ENCODE measurements at regions not wholly inside any gene's neighbourhood (a gene's known extent, or its start where the extent isn't known, plus 50 kb on each side); places are given as distances from the start of the nearest gene placed in this dataset.

GRCh38 chr14:55841625-55842024, 261.6 kb downstream of the KTN1 start:
- TF ChIP-seq CTCF (IDR thresholded peaks at IDR 0.05) (no peak), POLR2A (IDR thresholded peaks at IDR 0.05) (no peak)
- H3K4me3 ChIP-seq, result no peak overlapping the region
- no peak for DNase-seq
- H3K4me1 ChIP-seq, result peaks cover 0 to 3% (median 0%) of the 10 kb centered on the region in 12 donors
- intact Hi-C loops (cut with DNase I), result no loop called here
- no peaks in the 10 kb centered on the region for H3K36me3 ChIP-seq
- peaks cover 0 to 16% (median 0%) of the 10 kb centered on the region in 12 donors for H3K9me3 ChIP-seq
- H3K27ac ChIP-seq, result no peak overlapping the region
- H3K27me3 ChIP-seq, result no peaks in the 10 kb centered on the region
- 75 to 89% (median 81%) methylated on average over 6 of the region's 6 CpGs for WGBS, 4 donors
- no peak for ATAC-seq

- whole genome bisulfite sequencing, 4 donors, result 57 to 75% (median 66%) methylated on average over 8 of the region's 8 CpGs
- peaks cover 0 to 16% (median 0%) of the 10 kb centered on the region in 12 donors for H3K9me3 ChIP-seq
- H3K4me1 ChIP-seq, result peaks cover 0 to 12% (median 0%) of the 10 kb centered on the region in 12 donors
- no peak for ATAC-seq
- no peaks in the 10 kb centered on the region for H3K36me3 ChIP-seq
- TF ChIP-seq POLR2A (IDR thresholded peaks at IDR 0.05) (no peak), CTCF (IDR thresholded peaks at IDR 0.05) (peak in 7 of 12 donors; percentile 15 to 39 (median 25))
- H3K27ac ChIP-seq, result no peak overlapping the region
- H3K27me3 ChIP-seq, result no peaks in the 10 kb centered on the region
- DNase-seq, result no peak
- H3K4me3 ChIP-seq, result no peak overlapping the region
- intact Hi-C loops (cut with DNase I), result no loop called here
Measured at GRCh38 chr14:55843718-55844403, 263.9 kb downstream of the KTN1 start.

- Histone ChIP-seq H3K9me3 (peaks cover 0 to 16% (median 0%) of the 10 kb centered on the region in 12 donors), H3K27ac (peak overlapping the region in 4 of 12 donors; percentile 31 to 55 (median 48)), H3K4me3 (no peak overlapping the region), H3K4me1 (peaks cover 0 to 17% (median 5%) of the 10 kb centered on the region in 12 donors), H3K27me3 (no peaks in the 10 kb centered on the region), H3K36me3 (no peaks in the 10 kb centered on the region)
- ATAC-seq (peak in 3 of 4 donors; percentile 8 to 46 (median 37)), DNase-seq (no peak)
- WGBS, 4 donors, result 64 to 74% (median 71%) methylated on average over 9 of the region's 9 CpGs
- TF ChIP-seq CTCF (IDR thresholded peaks at IDR 0.05) (no peak), POLR2A (IDR thresholded peaks at IDR 0.05) (no peak)
- intact Hi-C loops (cut with DNase I), result no loop called here
Measured at GRCh38 chr14:55845963-55846825, 266.2 kb downstream of the KTN1 start.
